SHP77 (cell line): ENCODE measurements at regions not wholly inside any gene's neighbourhood (a gene's known extent, or its start where the extent isn't known, plus 50 kb on each side); places are given as distances from the start of the nearest gene placed in this dataset.
A peak's percentile ranks its signal among the peaks of the same experiment; 100 is the strongest.

Experiments used
- DNase-seq, 2 experiments: peaks; one replicate each; lab custom pipeline; 2025; lab: John Stamatoyannopoulos, UW

- DNase-seq, result no peak
These were observed 118.8 kb upstream of the PIEZO2 start for GRCh38 chr18:11268153-11268552.

DNA sequence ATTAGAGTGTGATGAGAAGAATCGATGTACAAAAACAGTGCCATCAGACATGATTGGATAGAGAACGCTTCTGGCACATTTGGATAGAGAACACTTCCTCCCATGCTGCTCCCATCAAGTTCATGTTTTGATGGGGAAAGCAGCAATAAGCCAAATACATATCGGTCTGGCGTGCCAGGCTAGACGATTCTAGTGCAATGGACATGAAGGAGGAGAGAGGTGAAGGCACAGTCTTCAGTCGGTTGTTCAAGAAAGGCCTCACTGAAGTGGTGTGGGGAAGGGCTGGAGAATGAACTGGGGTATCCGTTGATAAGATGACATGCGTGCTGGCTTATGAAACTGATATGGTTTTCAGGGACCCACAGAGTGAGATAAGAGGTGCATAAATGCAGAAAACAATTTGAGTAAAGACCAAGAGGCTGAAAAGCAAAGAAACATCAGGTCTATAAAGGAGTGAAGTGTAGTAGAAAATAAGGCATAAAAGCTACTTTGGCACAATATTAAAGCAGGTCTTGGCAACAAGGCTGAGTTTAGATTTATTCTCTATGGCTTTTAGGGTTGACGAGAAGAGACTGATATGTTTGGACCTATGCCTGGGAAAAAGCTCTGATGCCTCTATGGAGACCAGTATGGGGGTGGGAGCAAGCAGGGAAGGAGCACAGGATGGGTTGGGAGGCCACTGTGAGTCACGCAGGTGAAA, 117.6 kb upstream of the PIEZO2 start:
- DNase-seq, result no peak

- no peak for DNase-seq
These were observed 112.1 kb upstream of the PIEZO2 start for GRCh38 chr18:11261486-11261885.

DNA sequence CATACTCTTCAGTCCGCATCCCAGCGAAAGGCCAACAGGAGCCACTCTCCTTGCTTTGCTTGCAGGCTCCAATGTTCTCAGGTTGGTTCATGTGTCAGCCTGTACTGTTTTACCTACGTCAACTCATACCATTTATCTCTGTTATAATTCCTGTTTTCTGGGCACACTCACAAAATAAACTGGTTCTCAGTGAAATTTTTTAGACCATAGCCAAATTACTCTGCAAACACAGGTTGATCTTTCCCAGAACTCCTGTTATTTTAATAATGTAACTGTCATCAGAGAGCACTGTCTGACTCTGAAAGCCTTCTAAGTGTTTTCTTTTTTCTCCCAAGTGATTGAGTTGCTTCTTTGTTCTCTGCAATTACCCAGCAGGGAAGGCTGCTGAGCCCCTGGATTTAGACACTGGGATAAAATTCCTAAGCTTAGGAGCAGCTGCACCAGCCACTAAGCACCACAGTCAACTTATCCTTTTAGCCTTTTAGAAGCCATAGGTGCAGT, 111.6 kb upstream of the PIEZO2 start:
- DNase-seq, result no peak

DNA sequence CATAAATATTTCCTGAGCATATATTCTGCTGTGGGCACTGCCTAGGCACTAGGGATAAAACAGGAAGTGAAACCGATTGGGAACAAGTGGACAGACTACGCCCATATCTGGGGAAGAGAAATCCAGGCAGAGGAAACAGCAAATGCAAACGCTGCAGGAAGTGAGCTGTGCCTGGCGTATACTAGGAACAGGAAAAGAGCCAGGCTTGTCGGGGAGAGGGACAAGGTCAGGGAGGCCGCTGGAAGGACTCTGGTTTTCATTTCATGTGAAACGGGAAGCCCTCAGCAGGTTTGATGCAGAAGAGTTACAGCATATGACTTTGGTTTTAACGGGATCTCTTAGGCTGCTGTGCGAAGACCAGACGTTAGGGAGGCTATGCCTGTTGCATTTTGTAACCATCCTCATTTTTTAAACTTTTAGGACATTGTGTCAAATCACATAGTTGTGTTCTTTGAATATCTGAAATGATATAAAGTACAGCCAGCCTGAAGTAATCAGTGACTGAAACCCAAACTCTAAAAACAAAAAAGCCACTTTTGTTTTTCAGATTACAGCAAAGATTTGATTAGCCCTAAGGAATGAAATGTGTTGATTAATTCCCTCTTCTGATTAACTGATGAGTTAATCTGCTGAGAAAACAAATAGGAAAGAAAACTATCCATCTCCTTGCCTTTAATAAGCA, 110.2 kb upstream of the PIEZO2 start:
- peak in 1 of 2 experiments; percentile 1 for DNase-seq

- DNase-seq, result no peak
These were observed 108.8 kb upstream of the PIEZO2 start for GRCh38 chr18:11258039-11258610.

GRCh38 chr18:11256251-11256650, 106.9 kb upstream of the PIEZO2 start:
- DNase-seq, result no peak

DNA sequence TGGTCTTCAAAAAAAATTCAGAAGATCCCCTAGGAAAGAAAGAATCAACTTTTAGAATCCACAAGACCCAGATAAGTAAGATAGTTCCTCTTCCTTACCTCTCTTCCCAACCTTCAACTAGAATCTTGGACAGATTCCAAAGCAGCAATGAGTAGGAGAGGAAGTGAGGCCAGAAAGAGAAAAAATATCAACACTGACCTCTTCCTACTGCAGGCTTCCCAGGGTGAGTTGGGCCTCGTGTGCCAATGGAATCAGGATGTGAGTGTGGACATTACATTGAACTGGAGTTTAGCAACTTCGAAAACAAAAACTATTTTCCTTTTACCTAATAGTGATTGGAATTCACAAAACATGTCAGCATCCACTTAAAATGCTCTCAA, 102.5 kb upstream of the PIEZO2 start:
- no peak for DNase-seq

- no peak for DNase-seq
These were observed 102.0 kb upstream of the PIEZO2 start for GRCh38 chr18:11251229-11251890.

DNA sequence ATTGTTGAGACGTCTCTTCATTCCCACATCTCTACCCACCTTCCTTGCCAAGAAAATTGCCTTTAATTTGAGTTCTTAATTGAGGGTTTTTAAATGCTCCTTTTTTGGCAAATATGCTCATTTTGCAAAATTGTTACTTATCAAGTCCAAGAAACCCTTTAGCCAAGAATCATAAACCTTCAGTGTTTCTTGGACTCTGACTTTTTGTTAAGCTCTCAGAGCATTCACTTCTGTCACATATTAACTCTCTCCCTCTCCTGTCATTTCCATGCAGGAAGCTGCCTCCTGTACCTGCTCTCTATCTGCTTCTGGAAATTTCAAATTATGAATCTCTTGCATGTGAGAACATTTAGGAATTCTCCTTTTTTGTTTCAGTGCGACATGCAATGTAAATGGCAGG, 100.0 kb upstream of the PIEZO2 start:
- no peak for DNase-seq

- DNase-seq, result no peak
These were observed 98.1 kb upstream of the PIEZO2 start for GRCh38 chr18:11247381-11247970.

DNA sequence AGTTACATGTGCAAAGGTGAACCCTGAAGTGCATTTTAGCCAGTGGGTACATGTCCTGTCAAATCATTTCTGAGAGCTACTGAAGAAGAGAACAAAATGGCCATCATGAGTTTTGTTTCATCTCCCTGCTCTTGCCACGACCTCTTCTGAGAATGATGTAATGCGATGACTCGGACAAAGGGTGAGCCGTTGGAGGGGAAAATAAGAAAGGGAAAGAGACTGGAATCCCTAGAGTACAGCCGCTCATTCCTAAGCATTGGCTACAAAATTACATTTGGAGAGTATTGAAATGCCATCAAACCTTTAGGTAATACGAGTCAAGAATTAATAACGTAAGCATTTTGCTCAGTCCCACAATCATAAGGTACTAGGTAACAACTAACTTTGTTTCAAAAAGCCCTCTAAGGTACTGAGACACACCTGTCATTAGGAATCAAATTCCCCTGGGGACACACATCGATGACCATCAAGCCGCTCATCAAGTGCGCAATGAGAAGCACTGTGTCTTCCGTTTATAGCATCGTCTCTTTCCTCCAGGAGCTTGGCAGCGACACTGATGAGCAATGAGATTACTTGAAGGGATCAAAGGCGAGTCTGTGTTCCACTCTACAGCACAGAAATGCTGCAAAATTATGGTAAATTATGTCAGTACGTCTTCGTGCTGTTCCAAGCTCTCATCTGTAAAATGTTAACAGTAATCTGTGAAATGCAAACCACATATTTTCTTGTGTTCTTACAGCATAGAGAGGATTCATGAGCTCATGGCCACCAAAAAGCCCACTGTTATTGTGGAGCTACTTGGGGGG, 97.3 kb upstream of the PIEZO2 start:
- DNase-seq, result no peak

GRCh38 chr18:11245879-11246278, 96.5 kb upstream of the PIEZO2 start:
- no peak for DNase-seq

GRCh38 chr18:11237484-11237883, 88.1 kb upstream of the PIEZO2 start:
- DNase-seq, result no peak

DNA sequence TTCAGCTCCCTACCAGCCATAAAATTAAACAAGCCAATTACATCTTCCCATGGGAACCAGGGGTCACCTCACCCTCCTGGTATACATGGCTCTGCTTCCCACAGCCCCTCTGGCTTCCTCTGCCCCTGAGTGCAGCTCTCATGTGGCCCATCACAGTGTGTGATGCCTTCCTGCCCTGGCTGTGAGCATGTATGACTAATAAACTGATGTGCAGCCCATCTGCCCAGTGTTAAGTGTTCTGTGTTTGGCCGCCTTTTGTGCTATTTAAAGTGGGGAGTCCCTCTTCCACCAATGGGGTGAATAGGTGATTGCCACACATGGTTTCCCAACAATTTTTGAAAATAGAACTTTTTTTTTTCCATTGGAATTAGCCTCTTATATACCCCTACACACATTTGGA, 87.7 kb upstream of the PIEZO2 start:
- DNase-seq, result no peak

DNA sequence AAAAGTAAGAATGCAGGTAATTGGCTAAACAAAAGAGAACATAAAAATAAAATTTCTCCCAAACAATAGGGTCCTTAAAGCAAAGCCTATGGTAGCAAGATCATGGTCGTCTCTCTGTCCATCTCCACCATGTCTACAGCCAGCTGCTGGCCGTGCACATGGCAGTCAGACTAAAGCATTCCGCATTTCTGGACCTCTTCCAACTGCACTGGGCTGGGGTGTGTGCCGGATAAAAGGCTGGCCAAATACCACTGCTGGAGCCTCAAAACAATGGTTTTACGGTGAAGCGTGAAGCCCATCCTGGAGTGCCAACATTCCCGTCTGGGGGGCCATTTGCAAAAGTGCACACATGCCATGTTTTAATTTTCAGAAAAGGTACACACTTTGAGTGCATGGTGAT, 74.8 kb upstream of the PIEZO2 start:
- no peak for DNase-seq

DNA sequence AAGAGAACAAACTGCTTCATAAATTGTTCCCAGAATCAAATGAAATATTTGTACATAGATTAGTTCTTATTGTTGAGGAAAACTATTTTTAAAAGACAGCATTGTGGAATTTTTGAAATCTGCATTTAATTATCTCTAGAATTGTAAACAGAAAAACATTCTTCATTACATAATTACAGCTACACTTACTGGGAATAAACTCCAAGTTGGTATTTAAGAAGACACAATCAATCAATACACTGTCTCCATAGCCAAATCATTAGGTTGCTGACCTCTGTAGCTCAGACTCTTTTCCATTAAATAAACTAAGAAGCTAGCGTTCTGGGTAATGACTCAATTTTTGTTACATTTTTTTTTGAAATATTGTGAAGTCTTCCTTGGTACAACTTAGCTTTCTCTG, 70.2 kb upstream of the PIEZO2 start:
- DNase-seq, result no peak

- no peak for DNase-seq
These were observed 65.8 kb upstream of the PIEZO2 start for GRCh38 chr18:11215216-11215615.

DNA sequence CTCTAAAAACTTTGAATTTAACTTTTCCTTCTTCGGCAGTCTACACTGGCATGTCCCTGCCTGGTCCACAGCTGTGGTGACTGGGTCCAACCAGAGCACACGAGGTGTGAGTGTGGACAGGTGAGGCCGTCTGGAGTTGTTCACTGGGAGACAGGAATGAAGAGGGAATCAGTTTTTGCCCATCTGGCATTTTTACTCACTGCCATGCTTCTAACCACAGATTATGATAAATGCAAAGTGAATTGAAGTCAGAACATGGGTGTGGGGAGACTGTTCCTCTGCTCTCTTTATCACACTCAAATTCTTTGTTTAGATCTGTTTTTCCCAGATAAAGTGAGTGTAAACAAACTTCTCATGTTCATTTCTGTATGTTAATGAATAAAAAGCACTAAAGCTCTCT, 54.7 kb upstream of the PIEZO2 start:
- no peak for DNase-seq

- no peak for DNase-seq
These were observed 50.1 kb upstream of the PIEZO2 start for GRCh38 chr18:11199477-11199876.
